ENCODE measurements at regions not wholly inside any gene's neighbourhood (a gene's known extent, or its start where the extent isn't known, plus 50 kb on each side); places are given as distances from the start of the nearest gene placed in this dataset.

- FAIRE-seq = no peak
- no peak for DNase-seq (ENCODE audit: low spot score)
These were observed 182.6 kb upstream of the SEMA6D start for GRCh38 chr15:47534673-47535072.

- FAIRE-seq (no peak), DNase-seq (ENCODE audit: low spot score) (no peak)
These were observed 175.7 kb upstream of the SEMA6D start for GRCh38 chr15:47541562-47541961.

- no peak for DNase-seq (ENCODE audit: low spot score)
- FAIRE-seq = no peak
These were observed 174.9 kb upstream of the SEMA6D start for GRCh38 chr15:47542312-47542989.

DNA sequence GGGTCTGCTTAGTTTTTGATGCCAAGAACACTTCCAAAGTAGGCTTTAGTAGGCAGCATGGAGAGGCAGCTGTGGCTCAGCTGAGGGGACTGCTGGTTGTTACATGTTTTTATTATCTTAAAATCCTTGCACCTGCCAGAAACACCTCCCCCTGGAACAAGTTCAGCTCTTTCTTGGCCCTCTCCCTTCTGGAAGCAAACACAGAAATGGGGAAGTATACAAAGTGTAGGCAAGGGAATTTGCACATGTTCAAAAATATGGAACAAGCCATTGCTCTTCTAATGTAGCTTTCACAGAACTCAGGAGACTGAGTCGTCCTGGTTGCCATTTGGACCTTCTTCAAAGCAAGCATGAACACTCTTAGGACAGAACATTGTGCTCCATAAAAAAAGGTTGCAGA, 169.1 kb upstream of the SEMA6D start:
- DNase-seq (ENCODE audit: low spot score) (no peak), FAIRE-seq (no peak)

- FAIRE-seq = no peak
These were observed 168.3 kb upstream of the SEMA6D start for GRCh38 chr15:47548986-47549385.

DNA sequence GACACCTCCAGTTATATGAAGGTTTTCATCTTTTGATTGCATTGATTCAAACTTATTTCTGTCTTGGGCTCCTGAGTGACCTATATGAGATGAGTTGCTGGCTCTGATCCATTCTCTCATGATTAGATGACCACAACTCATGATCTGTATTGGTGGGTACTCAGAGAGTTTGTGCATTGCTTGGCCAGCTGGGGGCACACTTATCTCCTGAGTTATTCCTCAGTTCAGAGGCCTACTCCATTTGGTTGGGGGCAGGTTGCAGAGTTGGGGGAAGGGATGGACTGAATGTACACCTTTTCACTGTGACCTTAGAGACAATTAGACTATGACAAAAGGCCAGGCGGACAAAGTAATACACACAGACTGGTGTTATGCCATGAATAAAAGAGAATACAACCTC, 166.2 kb upstream of the SEMA6D start:
- DNase-seq (ENCODE audit: low spot score) (no peak), FAIRE-seq (no peak)

More at GRCh38 chr15:47548986-47549385, 168.3 kb upstream of the SEMA6D start:
- no peak for DNase-seq (ENCODE audit: low spot score)

DNA sequence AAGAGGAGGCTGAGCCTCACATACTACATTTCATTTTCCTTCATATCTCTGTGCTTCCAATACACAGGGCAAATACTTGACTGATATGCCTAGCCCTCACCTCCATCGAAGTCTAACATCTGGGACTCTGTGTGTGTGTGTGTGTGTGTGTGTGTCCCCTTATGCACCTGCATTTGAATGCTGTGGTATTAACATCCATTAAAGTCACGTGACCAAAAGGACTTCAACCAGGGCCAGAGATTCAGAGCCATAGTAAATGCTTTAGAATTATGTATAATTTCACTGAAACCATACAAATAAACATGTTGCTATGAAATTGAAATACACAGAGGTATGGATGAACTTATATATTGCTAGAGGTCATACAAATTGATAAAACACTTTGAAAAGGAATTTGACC, 165.8 kb upstream of the SEMA6D start:
- DNase-seq (ENCODE audit: low spot score) (no peak), FAIRE-seq (no peak)

GRCh38 chr15:47552978-47553608, 164.2 kb upstream of the SEMA6D start:
- DNase-seq (ENCODE audit: low spot score) (no peak), FAIRE-seq (no peak)

GRCh38 chr15:47553947-47554346, 163.4 kb upstream of the SEMA6D start:
- no peak for DNase-seq (ENCODE audit: low spot score)
- FAIRE-seq = no peak

DNA sequence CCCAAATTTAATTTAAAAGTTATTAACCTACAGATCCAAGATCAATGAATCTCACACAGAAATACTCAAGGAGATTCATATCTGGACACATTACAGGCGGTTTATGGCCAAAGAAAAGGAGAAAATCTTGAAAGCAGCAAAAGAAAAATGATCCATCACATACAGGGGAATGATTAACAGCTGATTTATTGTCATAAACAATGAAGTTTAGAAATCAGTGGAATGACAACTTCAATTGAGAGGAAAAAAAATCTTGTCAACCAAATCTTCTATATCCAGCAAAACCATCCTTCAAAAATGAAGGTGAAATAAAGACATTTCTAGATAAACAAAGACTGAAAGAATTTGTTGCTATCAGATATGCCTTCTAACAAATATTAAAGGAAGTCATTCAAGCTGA, 156.2 kb upstream of the SEMA6D start:
- FAIRE-seq = no peak

GRCh38 chr15:47565949-47566348, 151.4 kb upstream of the SEMA6D start:
- FAIRE-seq (no peak), DNase-seq (ENCODE audit: low spot score) (no peak)

More for the DNA sequence above, 156.2 kb upstream of the SEMA6D start:
- DNase-seq (ENCODE audit: low spot score) = no peak

DNA sequence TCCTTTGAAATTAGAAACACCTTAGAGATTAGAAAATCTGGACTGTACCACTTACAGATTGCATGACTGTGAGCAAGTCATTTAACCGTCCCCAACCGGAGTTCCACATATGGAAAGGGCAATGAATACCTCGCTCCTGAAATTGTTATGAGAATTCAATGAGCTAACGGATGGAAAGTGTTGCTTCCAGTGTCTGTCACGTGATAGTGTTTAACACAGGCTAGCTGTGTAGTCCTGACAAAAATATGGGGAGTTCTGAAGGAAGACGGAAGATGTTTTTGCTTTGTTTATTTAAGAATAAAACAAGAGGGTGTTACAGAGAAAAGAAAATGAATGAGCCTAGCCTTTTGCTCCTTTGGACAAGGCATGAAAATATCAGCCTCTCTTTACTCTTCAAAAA, 150.7 kb upstream of the SEMA6D start:
- FAIRE-seq (no peak), DNase-seq (ENCODE audit: low spot score) (no peak)

GRCh38 chr15:47568030-47568429, 149.3 kb upstream of the SEMA6D start:
- no peak for DNase-seq (ENCODE audit: low spot score)
- no peak for FAIRE-seq

DNA sequence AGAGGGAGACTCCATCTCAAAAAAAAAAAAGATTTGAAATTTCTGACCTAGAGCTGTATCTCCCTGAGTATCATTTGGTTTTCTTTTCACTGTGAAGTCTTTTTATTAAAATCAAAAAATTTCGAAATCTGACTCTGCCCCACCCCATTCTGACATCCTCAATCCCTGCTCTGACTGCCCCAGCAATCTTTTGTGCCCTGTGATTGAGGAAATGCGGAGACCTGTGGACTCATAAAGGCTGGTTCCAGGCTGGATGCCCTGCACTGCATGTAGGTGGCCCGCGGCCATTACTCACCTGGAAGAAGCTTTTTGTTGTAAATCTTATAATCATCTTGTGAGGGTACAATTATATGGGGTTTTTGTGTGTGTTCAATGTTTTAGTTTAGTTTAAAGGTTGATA, 147.3 kb upstream of the SEMA6D start:
- DNase-seq (ENCODE audit: low spot score) (no peak), FAIRE-seq (no peak)

- no peak for DNase-seq (ENCODE audit: low spot score)
- no peak for FAIRE-seq
These were observed 146.9 kb upstream of the SEMA6D start for GRCh38 chr15:47570451-47570850.

DNA sequence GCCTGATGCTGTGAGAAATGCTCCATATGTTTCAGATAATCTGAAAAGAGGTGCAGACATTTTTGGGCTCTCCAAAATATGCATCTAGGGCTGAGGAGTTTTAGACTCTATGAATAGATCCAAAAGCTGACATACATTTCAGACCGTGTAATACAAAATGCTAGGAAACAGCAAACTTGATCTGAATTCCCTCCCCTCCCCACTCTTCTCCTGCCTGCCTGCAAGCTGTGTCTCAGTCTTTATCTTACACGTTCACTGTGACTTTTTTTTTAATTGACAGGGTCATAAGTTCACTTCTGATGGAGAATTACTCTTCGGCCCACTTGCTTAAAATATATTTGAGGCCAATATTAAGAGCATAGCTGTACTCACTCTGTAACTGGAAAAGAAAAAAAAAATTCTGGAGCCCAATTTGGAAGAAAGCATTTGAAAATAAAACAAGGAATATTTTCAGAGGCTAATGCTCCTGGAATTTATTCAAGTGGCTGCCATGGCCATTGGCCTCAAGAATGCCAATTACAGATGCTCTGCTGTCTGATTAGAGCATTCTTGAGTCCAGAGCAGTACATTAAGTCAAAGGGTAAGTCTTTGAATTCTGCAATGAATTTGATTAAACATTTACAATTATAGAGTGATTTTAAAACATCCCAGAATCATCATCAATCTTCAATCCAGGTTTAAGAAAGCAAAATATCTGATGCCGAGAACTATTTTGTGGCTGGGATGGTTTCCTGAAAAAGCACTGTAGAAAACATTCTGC, 146.2 kb upstream of the SEMA6D start:
- FAIRE-seq (no peak), DNase-seq (ENCODE audit: low spot score) (no peak)

GRCh38 chr15:47573673-47574072, 143.6 kb upstream of the SEMA6D start:
- FAIRE-seq (no peak), DNase-seq (ENCODE audit: low spot score) (no peak)

GRCh38 chr15:47577000-47577399, 140.3 kb upstream of the SEMA6D start:
- DNase-seq (ENCODE audit: low spot score) = no peak
- FAIRE-seq = no peak

DNA sequence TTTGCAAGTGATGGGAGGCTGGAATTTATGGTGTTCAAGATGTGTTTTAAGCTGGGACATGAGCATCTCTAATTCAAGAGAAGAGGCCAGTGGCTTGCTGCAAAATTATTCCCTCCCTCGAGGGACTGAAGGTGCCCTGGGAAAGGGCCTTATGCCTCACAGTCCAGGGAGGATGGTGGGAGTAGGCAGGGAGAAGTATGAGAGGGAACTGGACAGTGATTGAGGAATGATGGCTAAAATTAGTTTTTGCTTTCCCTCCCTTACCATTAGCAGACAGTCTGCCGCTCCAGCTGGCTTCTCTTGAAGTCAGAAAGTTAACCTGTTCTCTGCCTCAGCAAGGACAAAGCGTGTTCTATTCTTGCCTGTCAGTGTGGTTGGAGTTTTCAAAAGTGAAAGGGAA, 139.8 kb upstream of the SEMA6D start:
- FAIRE-seq (no peak), DNase-seq (ENCODE audit: low spot score) (no peak)

DNA sequence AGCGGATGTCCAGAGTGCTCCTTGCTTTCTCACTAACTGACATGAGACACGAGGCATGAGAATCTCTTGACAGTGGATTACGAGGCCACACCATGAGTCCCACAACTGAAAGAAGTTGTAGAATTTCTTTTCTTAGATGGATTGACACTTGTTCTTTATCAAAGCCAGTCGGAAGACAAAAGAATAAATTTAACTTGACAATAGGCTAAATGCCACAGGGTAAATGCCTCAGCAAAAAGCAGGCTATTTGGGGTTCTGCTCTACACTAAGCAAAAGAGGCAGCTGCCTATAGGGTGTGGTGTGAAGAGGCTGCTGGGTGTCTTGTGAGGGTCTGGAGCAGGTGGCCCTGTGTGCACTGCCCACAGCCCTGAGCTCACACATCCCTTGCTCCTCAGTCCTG, 135.1 kb upstream of the SEMA6D start:
- DNase-seq (ENCODE audit: low spot score) = no peak
- FAIRE-seq = no peak

GRCh38 chr15:47584316-47584715, 133.0 kb upstream of the SEMA6D start:
- FAIRE-seq (no peak), DNase-seq (ENCODE audit: low spot score) (no peak)

DNA sequence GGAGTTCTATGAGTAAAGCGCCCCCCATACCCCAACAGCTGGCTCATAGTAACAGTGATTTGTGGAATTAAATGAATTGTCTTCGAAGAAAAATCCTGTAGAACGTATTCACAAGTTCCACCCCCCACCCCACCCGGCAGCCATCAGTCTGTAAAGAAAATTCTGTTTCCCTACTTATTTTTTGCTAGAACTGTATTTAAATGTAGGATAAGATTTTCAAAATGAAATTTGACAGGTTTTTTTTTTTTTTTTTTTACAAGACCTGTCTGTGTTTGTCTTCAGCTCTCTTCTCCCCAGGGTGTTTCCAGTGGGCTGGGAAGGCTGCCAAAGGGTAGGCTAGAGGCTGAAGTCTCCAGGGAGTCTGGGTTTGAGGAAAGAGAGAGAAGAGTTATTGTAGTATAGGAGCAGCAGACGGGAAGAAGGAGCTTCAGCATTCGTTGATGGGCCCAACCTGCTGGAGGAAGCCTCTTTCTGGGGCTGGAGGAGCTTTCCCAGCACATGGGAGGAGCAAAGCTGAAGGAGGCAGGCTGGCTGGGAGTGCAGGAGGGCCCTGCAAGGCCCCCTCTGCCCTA, 130.6 kb upstream of the SEMA6D start:
- no peak for FAIRE-seq
- no peak for DNase-seq (ENCODE audit: low spot score)
